ENCODE measurements at regions not wholly inside any gene's neighbourhood (a gene's known extent, or its start where the extent isn't known, plus 50 kb on each side); places are given as distances from the start of the nearest gene placed in this dataset.
A peak's percentile ranks its signal among the peaks of the same experiment; 100 is the strongest.

GRCh38 chr1:56064705-56065104 lies 514.7 kb downstream of the PLPP3 start:
- DNase-seq: no peak

- no peak for DNase-seq
Measured at GRCh38 chr1:56063461-56063860, 515.9 kb downstream of the PLPP3 start.

GRCh38 chr1:56062625-56063024 lies 516.7 kb downstream of the PLPP3 start:
- no peak for DNase-seq

GRCh38 chr1:56061824-56062223 lies 517.5 kb downstream of the PLPP3 start:
- no peak for DNase-seq

- no peak for DNase-seq
Measured at GRCh38 chr1:56060906-56061305, 518.5 kb downstream of the PLPP3 start.

GRCh38 chr1:56057466-56058405 lies 521.6 kb downstream of the PLPP3 start:
- DNase-seq: no peak

- no peak for DNase-seq
Measured at GRCh38 chr1:56056438-56057287, 522.7 kb downstream of the PLPP3 start.

GRCh38 chr1:56054959-56055358 lies 524.4 kb downstream of the PLPP3 start:
- no peak for DNase-seq

GRCh38 chr1:56052041-56052440 lies 527.3 kb downstream of the PLPP3 start:
- no peak for DNase-seq

GRCh38 chr1:56050911-56051310 lies 528.5 kb downstream of the PLPP3 start:
- no peak for DNase-seq

GRCh38 chr1:56045477-56045876 lies 533.9 kb downstream of the PLPP3 start:
- DNase-seq: no peak

- DNase-seq: no peak
Measured at GRCh38 chr1:56045062-56045461, 534.3 kb downstream of the PLPP3 start.

GRCh38 chr1:56036479-56036878 lies 542.9 kb downstream of the PLPP3 start:
- DNase-seq: no peak

- DNase-seq: no peak
Measured at GRCh38 chr1:56034847-56035481, 544.4 kb downstream of the PLPP3 start.

GRCh38 chr1:56034222-56034621 lies 545.1 kb downstream of the PLPP3 start:
- DNase-seq: no peak

GRCh38 chr1:56033321-56034037 lies 545.9 kb downstream of the PLPP3 start:
- no peak for DNase-seq

GRCh38 chr1:56032096-56032676 lies 547.2 kb downstream of the PLPP3 start:
- DNase-seq: no peak

- no peak for DNase-seq
Measured at GRCh38 chr1:56031001-56031400, 548.4 kb downstream of the PLPP3 start.

GRCh38 chr1:56029319-56030003 lies 549.9 kb downstream of the PLPP3 start:
- DNase-seq: peak; percentile 26

GRCh38 chr1:56028911-56029310 lies 550.5 kb downstream of the PLPP3 start:
- DNase-seq: no peak

- DNase-seq: no peak
Measured at GRCh38 chr1:56028244-56028643, 551.1 kb downstream of the PLPP3 start.

GRCh38 chr1:56025942-56026341 lies 553.4 kb downstream of the PLPP3 start:
- DNase-seq: peak; percentile 9

Measured in SHP77 treated with DMSO at 0.1 percent for 48 hours (cell line).